CD4-positive, alpha-beta T cell treated with Interferon gamma for 1 hour (primary cell): ENCODE measurements at regions not wholly inside any gene's neighbourhood (a gene's known extent, or its start where the extent isn't known, plus 50 kb on each side); places are given as distances from the start of the nearest gene placed in this dataset.
"Not testable (repeated sequence)": the region's sequence is repeated elsewhere in the genome, so short reads cannot be mapped to it uniquely, and the experiment has no call there.

ENCODE experiments used
- DNase-seq: peaks from one replicate; pipeline ENCODE4 v3.0.0-alpha.2; 2020

DNA sequence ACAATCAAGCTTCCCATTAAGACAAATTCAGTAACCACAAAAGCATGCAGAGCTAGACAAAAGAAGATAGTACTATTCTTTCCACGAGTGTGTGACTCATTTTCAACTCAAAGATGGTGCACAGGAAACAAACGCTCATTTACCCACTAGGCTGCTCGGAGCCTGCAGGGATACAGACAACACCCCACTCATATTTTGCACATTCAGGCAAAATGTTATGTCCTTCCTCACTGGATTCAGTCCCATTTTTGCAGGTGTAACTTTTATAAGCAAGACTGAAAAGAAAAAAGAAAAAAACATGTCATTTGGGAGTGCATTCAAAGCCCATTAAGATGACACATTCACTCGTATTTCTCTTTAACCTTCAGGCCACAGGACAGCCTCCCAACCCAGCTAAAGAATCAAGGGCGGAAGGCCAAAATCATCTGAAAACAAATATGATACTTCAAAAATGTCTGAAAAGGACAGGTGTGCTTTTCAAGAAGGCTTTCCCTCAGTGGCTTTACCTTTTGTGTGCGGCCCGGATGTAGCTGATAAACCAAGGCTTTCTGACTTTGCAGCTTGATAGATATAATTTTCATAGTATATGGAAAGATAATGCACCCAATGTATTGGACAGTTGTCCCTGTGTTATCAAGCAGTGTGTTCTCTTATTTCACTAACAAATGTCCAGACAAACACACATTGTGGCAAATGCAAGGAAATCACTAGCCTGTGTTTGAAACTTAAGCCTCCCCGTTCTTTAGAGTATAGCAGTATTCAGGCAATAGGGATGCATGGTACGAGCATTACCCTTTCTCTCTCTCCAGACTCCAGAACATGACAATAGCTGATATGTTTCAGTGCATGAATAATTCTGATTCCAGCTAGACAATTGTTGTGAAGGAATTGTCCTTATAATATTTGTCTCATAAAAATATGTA, 147.8 kb upstream of the KRR1 start:
- DNase-seq, result no peak

DNA sequence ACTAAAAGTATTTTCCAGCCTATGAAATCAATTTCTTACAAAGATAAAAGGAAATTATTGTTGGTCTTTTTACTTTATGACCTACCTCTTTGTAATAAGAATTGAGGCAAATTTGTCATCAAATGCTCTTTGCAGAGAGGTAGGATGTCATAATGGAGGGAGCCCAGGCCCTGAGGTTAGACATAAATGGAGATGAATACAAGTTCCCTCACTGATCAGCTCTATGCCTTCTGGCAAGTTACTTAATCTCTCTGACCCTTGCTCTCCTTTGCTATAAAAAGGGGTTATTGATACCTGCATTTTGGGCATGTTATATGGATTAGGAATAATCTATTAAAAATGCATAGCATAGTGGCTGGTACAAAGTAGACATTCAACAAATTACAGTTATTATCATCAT, 146.9 kb upstream of the KRR1 start:
- DNase-seq, result no peak

DNA sequence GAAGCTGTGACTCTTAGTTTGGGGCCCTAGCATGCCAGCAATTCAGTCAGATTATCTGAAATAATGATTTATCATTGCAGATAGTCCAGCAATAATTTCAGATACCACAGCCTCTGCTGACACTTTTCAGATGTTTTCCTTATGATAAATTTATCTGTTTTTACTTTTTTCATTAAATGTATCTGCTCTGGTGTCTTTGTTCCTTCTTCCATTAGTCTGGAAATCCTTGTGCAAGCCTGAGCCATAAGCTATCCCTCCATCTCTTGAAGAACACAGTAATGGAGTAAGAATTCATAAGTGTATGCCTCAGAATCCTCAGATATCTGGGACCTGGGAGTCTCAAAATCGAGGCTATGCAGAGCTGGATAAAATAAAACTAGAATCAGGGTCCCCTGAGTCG, 146.4 kb upstream of the KRR1 start:
- no peak for DNase-seq

DNA sequence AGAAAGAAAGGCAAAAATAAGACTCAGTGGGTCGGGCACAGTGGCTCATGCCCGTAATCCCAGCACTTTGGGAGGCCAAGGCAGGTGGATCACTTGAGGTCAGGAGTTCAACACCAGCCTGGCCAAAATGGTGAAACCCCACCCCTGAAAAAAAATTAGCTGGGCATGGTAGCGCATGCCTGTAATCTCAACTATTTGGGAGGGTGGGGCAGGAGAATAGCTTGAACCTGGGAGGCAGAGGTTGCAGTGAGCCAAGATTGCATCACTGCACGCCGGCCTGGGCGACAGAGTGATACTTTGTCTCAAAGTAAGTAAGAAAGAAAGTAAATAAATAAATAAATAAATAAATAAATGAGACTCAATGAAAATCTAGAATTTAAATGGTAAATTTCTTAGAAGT, 145.9 kb upstream of the KRR1 start:
- DNase-seq, result not testable (repeated sequence)

DNA sequence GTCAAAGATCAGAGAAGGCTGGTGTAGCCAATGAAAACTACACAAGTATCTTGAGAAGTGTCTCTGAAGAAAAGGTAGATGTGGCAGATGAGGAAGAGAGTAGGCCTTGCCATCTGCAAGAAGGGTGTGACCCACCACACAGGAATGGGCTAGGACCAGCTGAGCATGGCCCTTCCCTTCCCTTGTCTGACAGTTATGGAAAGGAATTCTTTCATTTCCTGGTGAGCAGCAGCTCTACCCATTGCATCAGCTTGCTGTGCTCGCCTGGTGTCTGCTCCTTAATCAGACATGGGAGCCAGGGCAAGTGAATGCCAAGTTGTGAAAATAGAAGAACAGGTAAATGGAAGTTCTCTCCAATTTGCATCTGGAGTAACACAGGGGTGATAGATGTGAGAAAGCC, 145.2 kb upstream of the KRR1 start:
- DNase-seq, result no peak

DNA sequence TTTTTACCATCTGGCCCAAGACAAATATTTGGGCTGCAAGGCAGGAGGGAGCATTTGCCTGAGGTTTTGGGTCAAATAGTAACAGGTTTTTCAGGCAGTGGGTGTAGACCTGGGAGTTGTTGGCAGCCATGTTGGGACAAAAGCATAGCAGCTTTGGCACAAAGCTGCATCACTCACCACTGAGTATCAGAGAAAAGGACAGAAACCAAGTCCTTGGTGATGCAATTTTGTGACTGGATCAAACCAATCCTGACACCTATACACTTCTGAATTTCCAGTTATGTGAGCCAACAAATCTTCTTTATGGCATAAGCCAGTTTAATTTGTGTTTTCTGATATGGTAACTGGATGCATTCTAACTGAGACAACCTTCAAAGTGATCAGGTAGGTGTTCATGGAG, 144.8 kb upstream of the KRR1 start:
- no peak for DNase-seq

DNA sequence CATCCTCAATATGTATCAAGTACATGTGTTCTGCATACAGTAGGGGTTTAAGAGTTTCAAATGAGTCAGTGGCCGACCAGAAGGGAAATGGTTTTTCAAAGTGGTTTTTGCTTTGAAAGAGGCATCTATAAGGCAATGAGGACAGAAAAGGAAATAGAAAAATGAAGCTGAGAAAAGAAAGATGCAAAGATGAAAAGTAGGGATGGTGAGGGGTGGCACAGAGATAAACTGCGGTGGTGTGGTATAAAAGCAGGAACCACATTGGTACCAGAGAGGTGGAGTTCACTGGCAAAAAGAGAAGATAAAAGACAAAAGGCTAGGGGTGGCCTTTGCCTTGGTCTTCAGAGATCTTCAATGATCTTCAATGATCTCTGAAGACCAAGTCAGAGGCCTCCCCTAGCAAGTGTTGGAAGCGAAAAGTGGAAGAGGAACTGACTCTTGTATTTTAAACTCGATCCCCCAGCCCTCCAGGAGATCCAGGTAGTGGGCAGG, 144.0 kb upstream of the KRR1 start:
- DNase-seq, result no peak

DNA sequence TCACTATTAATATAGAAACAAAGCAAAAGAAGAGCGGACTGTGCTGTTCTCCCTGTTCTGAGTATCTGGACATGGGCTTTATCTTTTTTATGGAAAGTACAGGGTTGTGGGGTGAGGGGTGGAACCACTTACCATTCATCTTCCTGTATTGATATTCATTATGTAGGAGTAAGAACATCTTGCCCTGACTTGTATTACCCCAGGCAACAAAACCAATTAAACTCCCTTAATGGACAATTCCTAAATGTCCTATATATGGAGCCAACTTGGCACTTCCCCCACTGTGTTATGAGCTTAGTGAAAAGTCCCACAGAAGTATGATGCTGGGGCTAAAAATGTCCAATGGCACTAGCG, 139.9 kb upstream of the KRR1 start:
- no peak for DNase-seq

DNA sequence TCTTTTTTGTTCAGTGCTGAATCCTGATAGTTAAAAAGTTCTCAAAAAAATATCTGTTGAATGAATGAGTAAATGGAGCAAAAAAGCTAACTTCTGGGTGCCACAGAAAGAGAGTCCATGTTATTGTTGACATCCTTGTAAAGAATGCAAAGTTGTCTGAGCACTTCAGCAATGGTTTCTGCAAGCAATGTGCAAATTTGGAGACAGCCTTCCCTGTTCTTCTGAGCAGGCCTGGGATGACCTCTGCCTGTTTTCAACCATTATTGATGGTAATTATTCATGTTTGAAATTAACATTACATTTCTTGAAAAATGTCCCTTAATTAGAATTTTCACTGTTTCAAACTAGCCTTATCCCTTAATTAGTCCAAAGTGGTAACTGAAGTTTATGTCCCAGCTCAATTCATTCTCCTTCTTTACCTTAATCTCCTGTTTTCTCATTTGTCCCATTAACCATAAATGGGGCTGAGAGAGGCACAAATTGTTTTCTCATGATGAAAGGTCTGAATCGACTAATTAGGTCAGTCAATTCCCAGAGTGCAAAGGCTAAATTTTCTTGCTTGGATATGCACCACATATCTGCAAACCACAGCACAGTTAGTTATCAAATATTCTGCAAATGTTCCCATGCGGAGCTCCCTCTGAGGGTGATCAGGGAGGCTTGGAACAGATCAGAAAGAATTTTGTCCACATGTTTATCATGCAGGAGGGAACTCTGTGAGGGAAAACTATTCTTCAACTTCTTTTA, 139.4 kb upstream of the KRR1 start:
- DNase-seq, result no peak

DNA sequence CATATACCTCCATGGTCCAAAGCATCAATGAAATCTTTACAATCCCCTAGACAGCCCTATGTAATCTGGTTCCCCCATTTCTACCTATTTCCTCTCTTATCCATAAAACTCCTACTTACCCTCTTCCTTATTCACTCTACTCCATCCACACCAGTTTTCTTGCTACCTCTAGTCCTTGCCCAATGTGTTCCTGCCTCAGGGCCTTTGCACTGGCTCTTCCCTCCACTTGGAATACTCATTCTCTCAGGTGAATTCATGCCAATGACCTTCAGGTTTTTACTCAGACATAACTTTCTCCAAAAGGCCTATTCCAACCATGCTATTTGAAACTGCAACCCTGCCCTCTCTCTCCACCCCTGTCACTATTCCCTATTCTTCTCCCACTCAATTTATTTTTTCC, 138.7 kb upstream of the KRR1 start:
- no peak for DNase-seq

DNA sequence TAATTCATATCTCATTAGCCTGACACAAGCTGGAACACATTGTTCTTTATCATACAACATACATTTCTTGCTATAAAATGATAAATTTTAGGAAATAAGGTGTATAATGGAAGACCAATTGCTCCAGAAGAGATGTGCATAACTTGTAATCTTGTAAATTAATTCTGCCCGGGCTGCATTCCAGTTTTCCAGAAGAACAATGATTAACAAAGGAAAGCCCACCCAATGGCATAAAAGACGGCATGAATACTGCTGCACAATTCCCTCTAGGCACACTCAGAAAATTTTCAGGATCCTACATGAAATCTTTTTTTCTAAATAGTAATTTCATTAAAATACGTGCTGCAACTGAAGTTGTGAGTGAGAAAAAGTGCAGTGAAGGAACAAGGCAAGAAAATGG, 137.4 kb upstream of the KRR1 start:
- DNase-seq, result no peak

DNA sequence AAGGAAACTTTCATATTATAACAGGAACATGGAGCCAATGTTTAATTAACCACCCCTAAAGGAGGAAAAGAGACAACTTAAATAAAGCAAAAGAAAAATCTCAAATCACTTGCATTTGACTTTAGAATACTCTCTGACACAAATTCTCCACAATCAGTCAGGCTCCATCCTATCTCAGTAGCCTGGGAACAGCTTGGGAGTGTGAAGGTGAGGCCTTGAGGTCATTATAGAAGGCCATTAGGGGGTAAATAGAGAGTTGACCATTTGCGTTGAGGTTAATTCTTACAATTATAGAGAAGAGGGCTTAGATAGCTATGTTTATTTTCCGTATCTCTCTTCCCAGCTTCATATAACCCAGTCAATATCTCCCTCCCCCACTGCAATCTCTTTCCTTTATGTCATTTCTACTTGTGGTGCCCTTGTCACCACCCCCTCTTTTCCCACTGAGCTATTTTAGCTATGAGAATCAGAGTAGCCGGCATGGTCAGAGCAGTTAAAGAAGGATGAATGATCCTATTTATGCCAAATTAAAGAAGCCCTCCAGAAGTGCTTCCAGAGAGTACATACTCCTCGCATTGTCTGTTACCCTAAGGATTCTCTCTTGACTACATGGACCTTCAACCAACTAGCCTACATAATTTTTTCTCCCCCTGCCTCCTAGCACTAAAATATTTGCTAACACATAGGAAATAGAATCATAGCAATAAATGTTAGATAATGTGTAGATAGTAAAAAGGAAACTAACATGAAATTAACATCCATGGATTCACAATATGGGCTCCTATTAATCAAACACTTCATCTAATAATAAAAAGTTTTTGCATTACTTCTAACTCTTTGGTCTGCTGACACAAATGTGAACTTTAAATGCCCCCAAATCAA, 135.2 kb upstream of the KRR1 start:
- DNase-seq, result no peak

DNA sequence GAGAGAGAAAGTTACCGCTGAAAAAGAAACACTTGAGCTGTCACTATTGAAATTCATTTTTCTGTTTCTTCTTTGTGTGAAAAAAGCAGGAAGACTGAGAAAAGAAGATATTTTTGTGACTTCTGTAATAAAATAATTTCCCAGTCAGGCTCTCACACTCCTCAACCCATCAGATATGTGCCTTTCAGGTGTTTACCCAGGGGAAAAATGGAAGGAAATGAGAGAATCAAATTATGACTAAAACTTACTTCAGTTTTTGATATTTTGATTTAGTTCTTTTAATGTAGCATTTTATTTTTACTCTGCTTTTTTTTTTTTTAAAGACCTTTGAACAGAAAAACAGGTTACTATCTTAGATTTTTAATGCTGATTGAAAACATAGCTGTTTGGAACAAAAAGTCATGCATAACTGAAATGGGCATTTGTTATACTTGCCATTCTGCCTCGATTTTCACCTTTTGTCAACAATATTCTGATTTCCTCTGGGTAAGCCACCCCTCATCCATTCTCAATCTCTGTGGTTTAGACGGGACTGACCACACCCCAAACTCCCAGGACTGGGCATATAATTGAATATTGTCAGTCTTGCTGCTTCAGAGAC, 133.2 kb upstream of the KRR1 start:
- no peak for DNase-seq

DNA sequence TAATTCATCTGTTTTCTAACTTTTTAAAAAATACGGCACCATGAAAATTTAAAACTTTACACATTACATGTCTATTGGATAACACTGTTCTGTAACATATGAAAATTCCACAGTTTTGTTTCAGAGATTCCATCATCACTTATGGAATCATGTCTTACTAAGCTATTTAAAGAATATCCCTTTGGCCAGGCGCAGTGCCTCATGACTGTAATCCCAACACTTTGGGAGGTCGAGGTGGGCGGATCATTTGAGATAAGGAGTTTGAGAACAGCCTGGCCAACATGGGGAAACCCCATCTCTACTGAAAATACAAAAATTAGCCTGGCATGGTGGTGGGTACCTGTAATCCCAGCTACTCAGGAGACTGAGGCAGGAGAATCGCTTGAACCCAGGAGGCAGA, 131.7 kb upstream of the KRR1 start:
- not testable (repeated sequence) for DNase-seq

DNA sequence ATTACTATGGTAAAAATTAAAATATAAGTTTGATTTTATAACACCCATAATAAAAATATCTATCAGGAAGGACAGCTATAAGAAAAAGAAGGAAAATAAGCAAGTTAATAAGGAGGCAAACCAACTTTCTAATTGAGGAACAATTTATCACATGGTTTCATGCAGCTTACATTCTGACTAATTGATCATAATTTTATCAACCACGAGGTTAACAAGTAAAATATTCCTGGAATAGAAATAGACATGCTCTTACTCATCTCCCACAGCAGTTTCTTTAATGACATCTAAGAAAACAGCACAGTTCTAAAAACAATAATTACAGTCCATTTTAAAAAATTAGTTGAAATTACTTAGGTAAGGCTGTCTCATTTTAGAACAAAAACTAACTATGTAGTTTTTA, 130.8 kb upstream of the KRR1 start:
- DNase-seq, result no peak

DNA sequence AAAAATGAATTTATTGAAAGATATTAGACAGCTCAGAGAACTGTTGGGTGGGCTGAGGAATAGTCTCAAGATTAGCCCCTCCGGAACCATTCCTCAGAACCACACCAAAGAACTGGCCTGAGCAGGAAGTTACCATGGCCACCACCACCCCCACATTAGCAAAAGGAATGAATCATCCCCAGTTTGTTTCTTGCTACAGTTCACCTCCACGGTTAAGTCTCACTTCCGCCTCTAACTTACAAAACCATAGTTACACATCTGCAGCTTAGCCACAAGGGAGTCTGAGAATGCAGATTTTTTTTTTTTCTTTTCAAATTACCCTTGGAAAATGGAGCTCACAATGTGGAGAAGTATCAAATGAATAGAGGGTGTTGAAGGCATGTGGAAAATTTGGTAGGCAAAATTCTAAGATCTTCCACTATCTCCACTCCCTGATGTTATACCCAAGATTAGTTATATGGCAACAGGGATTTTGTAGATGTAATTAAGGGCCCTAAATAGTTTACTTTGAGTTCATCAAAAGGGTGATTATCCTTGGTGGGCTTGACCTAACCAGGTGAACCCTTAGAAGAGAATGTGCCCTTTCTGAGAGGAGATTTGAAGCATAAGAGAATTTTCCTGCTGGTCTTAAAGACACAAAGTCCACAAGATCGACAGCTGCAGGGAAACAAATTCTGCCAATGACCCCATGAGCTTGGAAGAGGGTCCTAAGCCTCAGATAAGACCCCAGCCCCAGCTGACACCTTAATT, 129.8 kb upstream of the KRR1 start:
- peak; percentile 5 for DNase-seq

DNA sequence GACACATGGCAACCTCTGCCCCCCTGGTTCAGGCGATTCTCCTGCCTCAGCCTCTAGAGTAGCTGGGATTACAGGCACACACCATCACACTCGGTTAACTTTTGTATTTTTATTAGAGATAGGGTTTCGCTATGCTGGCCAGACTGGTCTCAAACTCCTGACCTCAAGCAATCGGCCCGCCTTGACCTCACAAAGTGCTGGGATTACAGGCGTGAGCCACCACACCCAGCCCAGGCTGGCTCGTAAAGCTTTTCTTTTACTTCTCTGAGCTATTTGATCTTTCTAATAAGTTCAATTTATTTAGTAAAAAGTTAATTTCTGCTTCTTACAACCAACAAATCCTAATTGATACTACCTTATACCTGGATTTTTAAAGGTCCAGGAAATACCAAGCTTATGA, 127.4 kb upstream of the KRR1 start:
- DNase-seq, result no peak

DNA sequence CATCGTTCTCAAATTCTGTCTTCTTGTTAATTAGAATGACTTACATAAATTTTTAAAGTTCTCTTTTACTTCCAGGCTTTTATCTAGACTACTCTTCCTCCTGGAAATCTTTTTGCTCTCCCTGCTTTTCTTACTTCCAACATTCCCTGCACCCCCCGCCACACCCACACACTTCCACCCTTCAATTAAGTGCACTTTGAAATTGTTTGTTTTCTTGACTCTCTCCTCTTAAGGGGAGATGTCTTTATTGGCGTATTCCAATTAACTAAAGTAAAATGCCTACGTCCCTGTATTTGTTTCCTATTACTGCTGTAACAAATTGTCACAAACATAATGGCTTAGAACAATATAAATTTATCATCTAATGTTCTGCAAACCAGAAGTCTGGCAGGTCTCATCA, 125.2 kb upstream of the KRR1 start:
- DNase-seq, result no peak

DNA sequence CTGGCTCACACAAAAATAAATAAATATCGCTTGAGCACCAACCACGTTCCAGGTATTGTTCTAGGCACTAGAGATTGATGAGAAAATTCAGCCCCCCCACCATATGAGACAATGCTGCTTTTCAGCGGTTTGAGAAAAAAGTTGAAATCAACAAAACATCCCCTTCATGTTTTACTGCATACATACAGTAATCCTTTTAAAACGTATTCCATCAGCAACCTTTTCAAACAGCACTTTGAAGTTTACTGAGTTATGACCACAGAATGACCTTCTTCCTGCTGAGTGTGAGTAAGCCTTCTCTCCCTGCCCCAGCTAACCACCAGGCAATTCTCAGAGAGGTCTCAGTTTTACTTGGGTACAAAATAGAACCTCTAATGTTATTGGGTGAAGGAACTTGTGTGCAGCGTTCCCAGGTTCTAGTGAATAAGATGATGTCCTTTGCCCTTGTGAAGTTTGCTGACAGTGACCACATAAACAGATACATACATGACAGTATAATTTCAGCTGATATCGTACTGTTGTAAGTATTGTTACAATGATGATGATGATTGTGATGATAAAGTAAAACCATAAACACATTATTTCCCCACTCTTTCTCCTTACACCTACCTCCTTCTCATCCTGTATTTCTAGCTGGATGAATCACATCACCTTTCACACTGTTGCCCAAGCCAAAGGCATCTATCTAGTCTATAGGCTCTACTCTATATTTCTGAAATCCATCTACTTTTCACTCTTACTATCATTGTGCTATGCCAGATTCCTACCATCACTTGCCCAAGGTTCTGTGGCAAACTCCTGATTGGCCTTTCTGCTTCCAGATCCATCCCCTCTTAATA, 124.4 kb upstream of the KRR1 start:
- DNase-seq, result no peak

DNA sequence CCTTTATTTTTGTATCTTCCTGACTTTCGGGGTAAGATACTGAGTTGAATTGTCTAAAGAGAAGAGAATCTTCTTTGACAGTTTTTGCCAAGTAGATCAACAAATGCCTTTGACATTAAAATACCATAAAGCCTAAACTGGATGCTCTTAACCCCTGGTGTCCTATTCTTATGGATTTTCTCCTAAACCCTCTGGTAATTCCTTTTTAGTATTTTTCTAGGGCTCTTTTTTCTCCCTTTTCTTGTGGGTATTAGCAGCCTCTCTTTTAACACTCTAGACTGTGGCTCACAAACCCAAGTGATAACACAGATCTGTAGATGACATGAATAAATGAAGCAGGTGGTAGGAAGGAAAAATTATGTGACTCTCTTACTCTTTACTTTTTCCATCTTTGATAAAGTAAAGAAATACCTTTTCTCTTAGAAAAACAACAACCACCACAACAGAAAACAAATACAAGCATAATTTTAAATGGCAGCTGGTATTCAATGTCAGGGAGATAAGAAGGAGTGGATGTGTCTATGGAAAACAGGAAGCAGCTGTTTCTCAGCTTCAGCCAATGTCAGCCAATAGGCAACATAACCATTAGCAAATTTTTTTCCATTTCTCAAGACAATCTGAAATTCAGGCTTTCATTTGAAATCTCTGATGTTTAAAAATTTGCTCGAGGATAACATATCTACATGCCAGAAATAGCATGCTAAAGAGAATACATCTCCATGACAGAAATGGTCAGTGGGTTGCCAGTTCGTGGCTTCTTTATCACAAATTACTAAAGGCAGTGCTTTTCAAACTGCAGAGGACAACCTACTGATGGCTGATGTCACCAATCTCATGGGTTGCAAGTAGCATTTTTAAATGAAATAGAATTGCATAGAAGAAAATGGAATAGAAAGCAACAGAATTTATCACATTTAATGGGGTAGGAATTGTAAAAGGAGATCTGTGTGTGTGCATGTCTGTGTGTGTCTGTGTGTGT, 123.1 kb upstream of the KRR1 start:
- DNase-seq, result no peak
